Nephron progenitor cell (in vitro differentiated cells): ENCODE measurements at regions not wholly inside any gene's neighbourhood (a gene's known extent, or its start where the extent isn't known, plus 50 kb on each side); places are given as distances from the start of the nearest gene placed in this dataset.
"Not testable (repeated sequence)": the region's sequence is repeated elsewhere in the genome, so short reads cannot be mapped to it uniquely, and the experiment has no call there.

Experiments used
- DNase-seq: peaks from one replicate; pipeline ENCODE4 v3.0.0; 2021
- H3K27ac Mint-ChIP-seq: 2 replicates; pipeline ENCODE4 v1.8.0; 2021; ENCODE audit warnings: mild to moderate bottlenecking, moderate library complexity, mixed read lengths
- H3K27me3 Mint-ChIP-seq: 2 replicates; pipeline ENCODE4 v1.8.0; 2021; ENCODE audit warnings: mild to moderate bottlenecking, low read depth, mixed read lengths; ENCODE audit not compliant: poor library complexity
- H3K36me3 Mint-ChIP-seq: 2 replicates; pipeline ENCODE4 v1.8.0; 2021; ENCODE audit warnings: low read depth, mixed read lengths
- H3K4me1 Mint-ChIP-seq: 2 replicates; pipeline ENCODE4 v1.8.0; 2021; ENCODE audit warnings: mixed read lengths
- H3K4me3 Mint-ChIP-seq: 2 replicates; pipeline ENCODE4 v1.8.0; 2021; ENCODE audit warnings: mild to moderate bottlenecking, moderate library complexity, mixed read lengths
- H3K9me3 Mint-ChIP-seq: 2 replicates; pipeline ENCODE4 v1.8.0; 2021; ENCODE audit warnings: mild to moderate bottlenecking, moderate library complexity, mixed read lengths
- CTCF ChIP-seq: fragments of 200-600 bp; sonication (generic); IDR thresholded peaks from 2 replicates; pipeline ENCODE4 v1.5.0; 2021; ENCODE audit warnings: antibody characterized with exemption

- no peak for DNase-seq
- H3K9me3 Mint-ChIP-seq = no peaks in the 10 kb centered on the region
- H3K27me3 Mint-ChIP-seq = no peaks in the 10 kb centered on the region
- H3K27ac Mint-ChIP-seq = no peak overlapping the region
- no peak for TF ChIP-seq CTCF
- H3K4me1 Mint-ChIP-seq = no peaks in the 10 kb centered on the region
- H3K4me3 Mint-ChIP-seq = no peak overlapping the region
- H3K36me3 Mint-ChIP-seq = no peaks in the 10 kb centered on the region
Measured at GRCh38 chr4:66946761-66947160, 598.5 kb downstream of the CENPC start.

GRCh38 chr4:66943112-66943511 lies 602.2 kb downstream of the CENPC start:
- Mint-ChIP-seq H3K27ac (no peak overlapping the region), H3K27me3 (peaks cover 3% of the 10 kb centered on the region), H3K4me1 (no peaks in the 10 kb centered on the region), H3K36me3 (no peaks in the 10 kb centered on the region), H3K9me3 (no peaks in the 10 kb centered on the region), H3K4me3 (no peak overlapping the region)
- TF ChIP-seq CTCF = no peak
- no peak for DNase-seq

GRCh38 chr4:66931981-66932380 lies 613.3 kb downstream of the CENPC start:
- not testable (repeated sequence) for H3K27ac Mint-ChIP-seq, DNase-seq, H3K4me3 Mint-ChIP-seq, H3K4me1 Mint-ChIP-seq, H3K27me3 Mint-ChIP-seq, H3K36me3 Mint-ChIP-seq, H3K9me3 Mint-ChIP-seq

DNA sequence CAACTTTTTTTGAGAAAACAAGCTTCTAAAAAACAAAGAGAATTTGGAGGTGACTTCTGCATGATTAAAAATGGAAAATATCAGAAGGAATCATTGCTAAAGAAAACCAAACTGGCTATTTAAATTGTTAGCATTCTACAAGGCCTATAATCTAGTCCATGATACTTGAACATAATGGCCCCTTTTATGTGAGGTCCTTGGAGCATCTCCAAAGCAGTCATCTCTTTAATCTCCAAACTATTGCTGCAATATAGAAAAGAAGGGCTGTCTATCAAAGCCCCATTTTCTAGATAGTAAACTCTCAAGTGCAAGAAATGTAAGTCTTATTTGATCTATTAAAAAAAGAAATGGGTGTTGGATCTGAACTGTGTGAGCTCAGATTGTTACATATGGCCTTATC lies 615.1 kb downstream of the CENPC start:
- H3K27ac Mint-ChIP-seq = no peak overlapping the region
- no peaks in the 10 kb centered on the region for H3K4me1 Mint-ChIP-seq
- H3K9me3 Mint-ChIP-seq = no peaks in the 10 kb centered on the region

GRCh38 chr4:66929748-66930147 lies 615.6 kb downstream of the CENPC start:
- H3K27me3 Mint-ChIP-seq = peaks cover 3% of the 10 kb centered on the region
- H3K36me3 Mint-ChIP-seq = no peaks in the 10 kb centered on the region
- no peaks in the 10 kb centered on the region for H3K4me1 Mint-ChIP-seq
- no peak overlapping the region for H3K4me3 Mint-ChIP-seq
- no peak overlapping the region for H3K27ac Mint-ChIP-seq
- no peak for TF ChIP-seq CTCF
- no peak for DNase-seq
- no peaks in the 10 kb centered on the region for H3K9me3 Mint-ChIP-seq

More for the DNA sequence above, 615.1 kb downstream of the CENPC start:
- DNase-seq = no peak
- no peak for TF ChIP-seq CTCF
- Mint-ChIP-seq H3K4me3 (no peak overlapping the region), H3K27me3 (peaks cover 3% of the 10 kb centered on the region), H3K36me3 (no peaks in the 10 kb centered on the region)

DNA sequence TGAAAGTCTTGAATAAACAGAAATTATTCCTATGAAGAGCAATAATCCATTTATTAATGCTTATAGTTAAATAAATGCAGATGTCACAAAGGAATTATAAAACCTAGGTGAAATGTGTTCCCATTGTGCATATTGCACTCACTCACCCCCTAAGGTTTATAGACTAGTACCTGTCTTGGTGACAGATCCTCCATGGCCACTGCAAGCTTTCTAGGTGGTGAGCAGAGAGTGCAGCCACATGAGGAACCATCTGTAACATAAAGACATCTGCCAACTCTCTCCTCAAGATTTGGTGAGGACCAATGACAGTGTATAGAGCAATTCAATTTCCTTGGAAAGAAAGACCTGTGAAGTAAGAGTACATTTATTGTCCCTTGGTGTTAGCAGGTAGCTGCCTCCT lies 616.4 kb downstream of the CENPC start:
- DNase-seq, H3K4me3 Mint-ChIP-seq, H3K9me3 Mint-ChIP-seq, H3K4me1 Mint-ChIP-seq, H3K27me3 Mint-ChIP-seq, H3K36me3 Mint-ChIP-seq, H3K27ac Mint-ChIP-seq: not testable (repeated sequence)

DNA sequence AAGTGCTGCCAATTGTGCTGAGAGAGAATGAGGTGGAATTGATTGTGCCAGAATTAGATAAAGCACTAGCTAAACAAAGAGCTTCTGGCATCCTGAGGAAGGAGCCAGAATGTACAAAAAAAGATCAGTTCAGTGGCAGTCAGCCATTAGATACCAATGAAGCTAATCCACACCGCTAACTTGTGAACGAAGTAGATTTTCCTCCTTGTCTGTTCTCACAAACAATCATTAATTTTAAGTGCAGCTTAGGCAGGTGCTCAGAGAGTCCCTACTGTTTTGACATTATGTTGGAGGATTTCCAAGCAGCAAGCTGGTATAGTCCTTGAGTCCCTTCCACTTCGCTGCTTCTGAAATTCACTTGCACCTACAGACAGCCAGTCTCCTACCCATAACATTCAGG lies 617.4 kb downstream of the CENPC start:
- peaks cover 3% of the 10 kb centered on the region for H3K27me3 Mint-ChIP-seq
- no peaks in the 10 kb centered on the region for H3K9me3 Mint-ChIP-seq
- DNase-seq = no peak
- TF ChIP-seq CTCF = no peak
- no peak overlapping the region for H3K4me3 Mint-ChIP-seq
- H3K36me3 Mint-ChIP-seq = no peaks in the 10 kb centered on the region
- H3K27ac Mint-ChIP-seq = no peak overlapping the region
- H3K4me1 Mint-ChIP-seq = no peaks in the 10 kb centered on the region
